T-helper 2 cell treated with Interferon-gamma antibody and Interleukin-4, amounts not matched to agents 5 μg/mL and 100 μg/mL, for 36 hours (primary cell): ENCODE measurements at regions not wholly inside any gene's neighbourhood (a gene's known extent, or its start where the extent isn't known, plus 50 kb on each side); places are given as distances from the start of the nearest gene placed in this dataset.
"Not testable (repeated sequence)": the region's sequence is repeated elsewhere in the genome, so short reads cannot be mapped to it uniquely, and the experiment has no call there.

Source experiments
- DNase-seq: peaks from one replicate; pipeline ENCODE4 v3.0.0; 2021; ENCODE audit warnings: low spot score
- H3K27ac Mint-ChIP-seq: one replicate; pipeline ENCODE4 v1.8.0; 2021; ENCODE audit warnings: mild to moderate bottlenecking, mixed read lengths
- H3K27me3 Mint-ChIP-seq: one replicate; pipeline ENCODE4 v1.8.0; 2021; ENCODE audit warnings: low read depth, mixed read lengths
- H3K36me3 Mint-ChIP-seq: one replicate; pipeline ENCODE4 v1.8.0; 2021; ENCODE audit warnings: low read depth, mixed read lengths
- H3K4me1 Mint-ChIP-seq: one replicate; pipeline ENCODE4 v1.8.0; 2021; ENCODE audit warnings: low read depth, mixed read lengths
- H3K4me3 Mint-ChIP-seq: one replicate; pipeline ENCODE4 v1.8.0; 2022; ENCODE audit warnings: mild to moderate bottlenecking, moderate library complexity, mixed read lengths
- H3K9me3 Mint-ChIP-seq: one replicate; pipeline ENCODE4 v1.8.0; 2021; ENCODE audit warnings: mixed read lengths

- no peaks in the 10 kb centered on the region for H3K27me3 Mint-ChIP-seq
- no peak overlapping the region for H3K27ac Mint-ChIP-seq
- H3K9me3 Mint-ChIP-seq = peaks cover 9% of the 10 kb centered on the region
- DNase-seq = no peak
- no peaks in the 10 kb centered on the region for H3K36me3 Mint-ChIP-seq
- no peak overlapping the region for H3K4me3 Mint-ChIP-seq
- H3K4me1 Mint-ChIP-seq = no peaks in the 10 kb centered on the region
Measured at GRCh38 chr14:85325134-85326017, 204.6 kb upstream of the FLRT2 start.

GRCh38 chr14:85332401-85332800 lies 197.5 kb upstream of the FLRT2 start:
- Mint-ChIP-seq H3K27ac (no peak overlapping the region), H3K27me3 (no peaks in the 10 kb centered on the region), H3K9me3 (peaks cover 5% of the 10 kb centered on the region), H3K36me3 (no peaks in the 10 kb centered on the region), H3K4me3 (no peak overlapping the region), H3K4me1 (no peaks in the 10 kb centered on the region)
- no peak for DNase-seq

GRCh38 chr14:85333313-85333712 lies 196.6 kb upstream of the FLRT2 start:
- DNase-seq = no peak
- Mint-ChIP-seq H3K36me3 (no peaks in the 10 kb centered on the region), H3K27me3 (no peaks in the 10 kb centered on the region), H3K27ac (no peak overlapping the region), H3K9me3 (peaks cover 5% of the 10 kb centered on the region), H3K4me1 (no peaks in the 10 kb centered on the region), H3K4me3 (no peak overlapping the region)

- H3K36me3 Mint-ChIP-seq = no peaks in the 10 kb centered on the region
- no peak overlapping the region for H3K4me3 Mint-ChIP-seq
- no peak for DNase-seq
- H3K4me1 Mint-ChIP-seq = no peaks in the 10 kb centered on the region
- peaks cover 5% of the 10 kb centered on the region for H3K9me3 Mint-ChIP-seq
- H3K27me3 Mint-ChIP-seq = no peaks in the 10 kb centered on the region
- H3K27ac Mint-ChIP-seq = no peak overlapping the region
Measured at GRCh38 chr14:85333841-85334240, 196.1 kb upstream of the FLRT2 start.

- Mint-ChIP-seq H3K4me1 (no peaks in the 10 kb centered on the region), H3K27me3 (no peaks in the 10 kb centered on the region), H3K36me3 (no peaks in the 10 kb centered on the region), H3K4me3 (no peak overlapping the region), H3K9me3 (peaks cover 5% of the 10 kb centered on the region), H3K27ac (no peak overlapping the region)
- DNase-seq = no peak
Measured at GRCh38 chr14:85334316-85334715, 195.6 kb upstream of the FLRT2 start.

GRCh38 chr14:85336257-85336656 lies 193.7 kb upstream of the FLRT2 start:
- H3K36me3 Mint-ChIP-seq = no peaks in the 10 kb centered on the region
- no peaks in the 10 kb centered on the region for H3K4me1 Mint-ChIP-seq
- no peak overlapping the region for H3K4me3 Mint-ChIP-seq
- H3K9me3 Mint-ChIP-seq = peaks cover 5% of the 10 kb centered on the region
- no peak for DNase-seq
- no peaks in the 10 kb centered on the region for H3K27me3 Mint-ChIP-seq
- no peak overlapping the region for H3K27ac Mint-ChIP-seq

GRCh38 chr14:85336817-85337216 lies 193.1 kb upstream of the FLRT2 start:
- H3K27ac Mint-ChIP-seq = no peak overlapping the region
- H3K27me3 Mint-ChIP-seq = no peaks in the 10 kb centered on the region
- peaks cover 5% of the 10 kb centered on the region for H3K9me3 Mint-ChIP-seq
- no peaks in the 10 kb centered on the region for H3K36me3 Mint-ChIP-seq
- H3K4me1 Mint-ChIP-seq = no peaks in the 10 kb centered on the region
- H3K4me3 Mint-ChIP-seq = no peak overlapping the region
- no peak for DNase-seq

- no peak overlapping the region for H3K27ac Mint-ChIP-seq
- H3K4me1 Mint-ChIP-seq = no peaks in the 10 kb centered on the region
- peaks cover 9% of the 10 kb centered on the region for H3K9me3 Mint-ChIP-seq
- H3K4me3 Mint-ChIP-seq = no peak overlapping the region
- no peak for DNase-seq
- no peaks in the 10 kb centered on the region for H3K36me3 Mint-ChIP-seq
- H3K27me3 Mint-ChIP-seq = no peaks in the 10 kb centered on the region
Measured at GRCh38 chr14:85338895-85339294, 191.0 kb upstream of the FLRT2 start.

GRCh38 chr14:85342858-85343607 lies 186.9 kb upstream of the FLRT2 start:
- no peak for DNase-seq
- no peak overlapping the region for H3K4me3 Mint-ChIP-seq
- no peaks in the 10 kb centered on the region for H3K4me1 Mint-ChIP-seq
- H3K27ac Mint-ChIP-seq = no peak overlapping the region
- H3K9me3 Mint-ChIP-seq = peaks cover 13% of the 10 kb centered on the region
- no peaks in the 10 kb centered on the region for H3K36me3 Mint-ChIP-seq
- no peaks in the 10 kb centered on the region for H3K27me3 Mint-ChIP-seq

- Mint-ChIP-seq H3K27me3 (no peaks in the 10 kb centered on the region), H3K4me3 (no peak overlapping the region), H3K27ac (no peak overlapping the region), H3K36me3 (no peaks in the 10 kb centered on the region), H3K4me1 (no peaks in the 10 kb centered on the region), H3K9me3 (peaks cover 13% of the 10 kb centered on the region)
- DNase-seq = no peak
Measured at GRCh38 chr14:85344171-85344570, 185.8 kb upstream of the FLRT2 start.

- Mint-ChIP-seq H3K9me3 (peaks cover 13% of the 10 kb centered on the region), H3K36me3 (no peaks in the 10 kb centered on the region), H3K4me1 (no peaks in the 10 kb centered on the region), H3K4me3 (no peak overlapping the region), H3K27ac (no peak overlapping the region), H3K27me3 (no peaks in the 10 kb centered on the region)
- DNase-seq = no peak
Measured at GRCh38 chr14:85344847-85345570, 184.9 kb upstream of the FLRT2 start.

- Mint-ChIP-seq H3K9me3 (peaks cover 33% of the 10 kb centered on the region), H3K4me1 (no peaks in the 10 kb centered on the region), H3K27ac (no peak overlapping the region), H3K4me3 (no peak overlapping the region), H3K27me3 (no peaks in the 10 kb centered on the region), H3K36me3 (no peaks in the 10 kb centered on the region)
- no peak for DNase-seq
Measured at GRCh38 chr14:85350667-85351066, 179.3 kb upstream of the FLRT2 start.

GRCh38 chr14:85352588-85352987 lies 177.4 kb upstream of the FLRT2 start:
- H3K4me1 Mint-ChIP-seq, H3K4me3 Mint-ChIP-seq, H3K36me3 Mint-ChIP-seq, H3K27ac Mint-ChIP-seq, DNase-seq, H3K27me3 Mint-ChIP-seq: not testable (repeated sequence)
- H3K9me3 Mint-ChIP-seq = peaks cover 35% of the 10 kb centered on the region

- peaks cover 32% of the 10 kb centered on the region for H3K9me3 Mint-ChIP-seq
- H3K4me1 Mint-ChIP-seq = no peaks in the 10 kb centered on the region
- no peak overlapping the region for H3K27ac Mint-ChIP-seq
- H3K4me3 Mint-ChIP-seq = no peak overlapping the region
- DNase-seq = no peak
- H3K36me3 Mint-ChIP-seq = no peaks in the 10 kb centered on the region
- no peaks in the 10 kb centered on the region for H3K27me3 Mint-ChIP-seq
Measured at GRCh38 chr14:85357120-85357519, 172.8 kb upstream of the FLRT2 start.
